ENCODE measurements at regions not wholly inside any gene's neighbourhood (a gene's known extent, or its start where the extent isn't known, plus 50 kb on each side); places are given as distances from the start of the nearest gene placed in this dataset.
"Not testable (repeated sequence)": the region's sequence is repeated elsewhere in the genome, so short reads cannot be mapped to it uniquely, and the experiment has no call there.

DNA sequence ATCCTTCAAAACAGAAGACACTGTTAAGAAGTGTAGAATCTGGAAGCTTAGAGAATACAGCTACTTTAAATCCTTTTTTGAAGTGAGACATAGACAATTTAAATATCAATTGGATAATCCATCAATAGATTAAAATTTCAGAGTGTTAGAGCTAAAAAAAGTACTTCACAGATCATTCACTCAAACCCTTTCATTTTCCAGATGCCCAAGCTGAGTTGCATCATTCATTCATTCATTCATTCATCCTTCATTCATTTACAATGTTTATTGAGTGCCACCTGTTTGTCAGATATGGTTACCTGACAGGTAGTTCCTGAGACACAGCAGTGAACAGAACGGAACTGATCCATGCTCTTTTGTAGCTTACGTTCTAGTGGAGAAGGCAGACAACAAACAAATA is 290.7 kb upstream of the MTPN start:
- intact Hi-C loops (cut with micrococcal nuclease): no loop called here
- H3K9me3 Mint-ChIP-seq: peaks cover 9% of the 10 kb centered on the region
- DNase-seq (ENCODE audit: low spot score): no peak
- no peak overlapping the region for H3K4me3 Mint-ChIP-seq
- no peaks in the 10 kb centered on the region for H3K4me1 Mint-ChIP-seq (ENCODE audit: low read depth)
- H3K27ac Mint-ChIP-seq: no peak overlapping the region
- H3K36me3 Mint-ChIP-seq (ENCODE audit: low read depth): no peaks in the 10 kb centered on the region
- H3K27me3 Mint-ChIP-seq (ENCODE audit: insufficient read depth): no peaks in the 10 kb centered on the region

DNA sequence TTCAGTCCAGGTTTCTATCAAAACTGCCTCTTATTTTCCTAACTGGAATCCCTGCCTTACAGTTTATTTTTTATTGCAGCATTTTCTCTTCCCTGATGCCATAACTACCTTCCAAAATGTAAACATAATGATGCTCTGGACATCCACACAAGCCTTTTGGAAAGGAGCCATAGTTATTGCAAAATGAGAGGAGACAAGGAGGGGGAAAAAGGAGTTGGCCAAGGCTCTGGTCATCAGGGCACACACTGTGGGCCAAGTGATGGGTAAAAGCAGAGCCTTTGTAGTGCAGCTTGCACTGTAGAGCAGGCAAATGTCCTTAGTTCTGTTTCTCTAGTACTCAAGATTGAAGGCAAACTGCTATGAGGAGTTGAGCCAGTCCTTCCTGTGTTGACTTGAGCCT is 289.3 kb upstream of the MTPN start:
- Mint-ChIP-seq H3K27me3 (ENCODE audit: insufficient read depth) (no peaks in the 10 kb centered on the region), H3K36me3 (ENCODE audit: low read depth) (no peaks in the 10 kb centered on the region), H3K27ac (no peak overlapping the region), H3K4me3 (no peak overlapping the region), H3K4me1 (ENCODE audit: low read depth) (no peaks in the 10 kb centered on the region), H3K9me3 (peaks cover 21% of the 10 kb centered on the region)
- intact Hi-C loops (cut with micrococcal nuclease): no loop called here
- no peak for DNase-seq (ENCODE audit: low spot score)

DNA sequence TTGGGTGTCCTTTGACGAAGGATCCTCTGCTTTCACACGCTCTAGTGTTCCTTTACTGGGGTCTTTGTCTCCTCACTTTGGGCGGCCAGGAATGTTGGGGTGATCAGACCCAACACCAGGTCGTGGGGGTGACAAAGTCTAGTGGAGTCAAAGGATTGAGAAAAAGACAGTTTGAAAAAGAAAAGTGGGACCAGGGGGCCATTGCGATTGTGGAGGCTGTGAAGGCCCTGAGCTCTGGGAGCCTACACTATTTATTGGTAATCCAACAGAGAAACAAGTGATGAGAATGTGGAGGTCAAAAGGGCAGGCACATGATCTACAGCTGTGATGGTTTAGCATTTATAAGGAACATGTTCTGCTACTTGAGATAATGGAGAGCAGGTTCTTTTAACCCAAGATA is 287.1 kb upstream of the MTPN start:
- H3K9me3 Mint-ChIP-seq: peaks cover 25% of the 10 kb centered on the region
- H3K4me3 Mint-ChIP-seq; H3K36me3 Mint-ChIP-seq (ENCODE audit: low read depth); H3K4me1 Mint-ChIP-seq (ENCODE audit: low read depth); H3K27ac Mint-ChIP-seq; DNase-seq (ENCODE audit: low spot score); H3K27me3 Mint-ChIP-seq (ENCODE audit: insufficient read depth); intact Hi-C loops (cut with micrococcal nuclease): not testable (repeated sequence)

DNA sequence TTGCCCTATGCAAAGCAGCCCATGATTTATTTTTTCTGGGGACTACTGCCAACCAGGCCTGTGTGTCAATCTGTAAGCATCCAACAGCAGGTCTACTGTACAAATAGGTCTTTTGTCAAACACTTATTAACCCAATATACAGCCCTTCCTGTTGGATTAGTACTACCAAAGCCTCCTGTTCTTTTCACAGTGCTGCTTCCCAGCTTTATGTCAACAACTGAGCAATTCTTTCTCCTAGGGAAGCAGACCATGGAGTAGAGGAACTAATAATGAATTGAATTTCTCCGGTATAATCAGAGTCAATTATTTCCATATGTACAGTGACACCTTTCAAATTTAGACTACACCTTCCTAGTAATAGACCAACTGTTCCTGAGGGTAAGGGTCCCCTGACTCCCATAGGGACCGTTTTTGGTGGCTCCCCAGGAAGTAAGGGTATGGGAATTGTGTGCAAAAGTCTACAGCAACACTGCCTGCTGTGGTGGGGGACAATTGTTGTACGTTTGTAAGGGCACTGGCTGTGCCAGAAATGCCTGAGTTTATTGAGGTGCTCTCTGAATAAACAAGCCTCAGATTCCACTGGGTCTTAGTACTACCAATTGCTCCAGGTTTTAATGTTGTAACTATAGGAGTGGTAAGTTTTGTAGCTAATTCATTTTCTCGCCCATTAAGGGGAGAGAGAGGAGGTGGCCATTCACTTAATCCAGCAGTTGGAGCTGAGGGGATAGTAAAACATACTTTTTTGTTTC is 286.1 kb upstream of the MTPN start:
- H3K4me1 Mint-ChIP-seq (ENCODE audit: low read depth); H3K4me3 Mint-ChIP-seq; DNase-seq (ENCODE audit: low spot score); H3K27ac Mint-ChIP-seq; intact Hi-C loops (cut with micrococcal nuclease); H3K27me3 Mint-ChIP-seq (ENCODE audit: insufficient read depth); H3K36me3 Mint-ChIP-seq (ENCODE audit: low read depth): not testable (repeated sequence)
- H3K9me3 Mint-ChIP-seq: peaks cover 25% of the 10 kb centered on the region

DNA sequence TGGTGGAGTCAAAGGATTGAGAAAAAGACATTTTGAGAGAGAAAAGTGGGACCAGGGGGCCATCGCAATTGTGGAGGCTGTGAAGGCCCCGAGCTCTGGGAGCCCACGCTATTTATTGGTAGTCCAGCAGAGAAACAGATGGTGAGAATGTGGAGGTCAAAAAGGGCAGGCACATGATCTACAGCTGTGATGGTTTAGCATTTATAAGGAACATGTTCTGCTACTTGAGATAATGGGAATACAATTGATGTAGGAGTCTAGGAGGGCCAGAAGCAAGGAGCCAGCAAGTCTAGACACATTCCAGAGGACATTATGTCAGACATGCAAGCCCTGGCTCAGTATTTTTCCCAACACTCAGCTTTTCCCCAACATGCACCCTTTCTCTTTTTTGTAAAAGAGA is 283.4 kb upstream of the MTPN start:
- H3K4me3 Mint-ChIP-seq; DNase-seq (ENCODE audit: low spot score); H3K27ac Mint-ChIP-seq; intact Hi-C loops (cut with micrococcal nuclease); H3K36me3 Mint-ChIP-seq (ENCODE audit: low read depth); H3K4me1 Mint-ChIP-seq (ENCODE audit: low read depth); H3K27me3 Mint-ChIP-seq (ENCODE audit: insufficient read depth): not testable (repeated sequence)
- peaks cover 25% of the 10 kb centered on the region for H3K9me3 Mint-ChIP-seq

DNA sequence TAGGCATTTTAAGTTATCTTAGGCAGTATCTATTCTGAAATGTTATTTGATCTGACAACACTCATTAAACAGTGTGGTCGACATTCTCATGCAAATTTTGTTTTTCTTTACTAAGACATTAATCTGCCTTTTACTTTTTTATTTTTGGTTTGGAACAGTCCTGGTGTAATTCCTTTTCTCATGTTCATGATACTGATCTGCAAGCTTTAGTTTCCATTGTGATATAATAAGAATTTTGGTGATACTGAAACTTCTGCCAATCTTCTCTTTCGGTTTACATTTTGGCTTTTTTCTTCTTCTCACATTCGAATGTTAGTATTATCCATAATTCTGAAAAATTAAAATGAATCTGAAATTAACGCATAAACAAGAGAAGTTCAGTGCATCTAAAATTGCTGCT is 281.9 kb upstream of the MTPN start:
- H3K4me1 Mint-ChIP-seq (ENCODE audit: low read depth): no peaks in the 10 kb centered on the region
- peaks cover 21% of the 10 kb centered on the region for H3K9me3 Mint-ChIP-seq
- intact Hi-C loops (cut with micrococcal nuclease): no loop called here
- H3K27me3 Mint-ChIP-seq (ENCODE audit: insufficient read depth): no peaks in the 10 kb centered on the region
- no peaks in the 10 kb centered on the region for H3K36me3 Mint-ChIP-seq (ENCODE audit: low read depth)
- DNase-seq (ENCODE audit: low spot score): no peak
- H3K4me3 Mint-ChIP-seq: no peak overlapping the region
- no peak overlapping the region for H3K27ac Mint-ChIP-seq

DNA sequence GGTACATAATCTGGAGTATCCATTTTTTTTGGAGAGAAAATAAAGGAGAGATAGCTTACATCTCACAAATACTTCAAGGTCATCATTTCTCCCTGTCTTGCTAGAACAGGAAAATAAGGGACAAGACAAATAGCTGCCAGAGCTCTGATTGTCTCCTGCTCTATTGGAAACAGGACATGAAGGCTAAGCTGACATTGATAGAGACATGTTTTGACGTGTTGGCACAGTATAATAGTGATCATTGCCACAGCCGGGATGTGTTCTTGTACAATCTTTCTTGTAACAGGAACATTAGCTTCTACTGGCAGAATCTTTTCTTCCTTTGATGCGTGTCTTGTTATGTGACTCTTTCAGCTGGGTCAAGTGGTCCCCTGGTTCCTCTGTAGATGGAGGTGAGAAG is 279.3 kb upstream of the MTPN start:
- no peaks in the 10 kb centered on the region for H3K36me3 Mint-ChIP-seq (ENCODE audit: low read depth)
- intact Hi-C loops (cut with micrococcal nuclease): no loop called here
- no peak for DNase-seq (ENCODE audit: low spot score)
- H3K27ac Mint-ChIP-seq: no peak overlapping the region
- H3K9me3 Mint-ChIP-seq: peaks cover 5% of the 10 kb centered on the region
- no peaks in the 10 kb centered on the region for H3K4me1 Mint-ChIP-seq (ENCODE audit: low read depth)
- no peak overlapping the region for H3K4me3 Mint-ChIP-seq
- H3K27me3 Mint-ChIP-seq (ENCODE audit: insufficient read depth): no peaks in the 10 kb centered on the region

DNA sequence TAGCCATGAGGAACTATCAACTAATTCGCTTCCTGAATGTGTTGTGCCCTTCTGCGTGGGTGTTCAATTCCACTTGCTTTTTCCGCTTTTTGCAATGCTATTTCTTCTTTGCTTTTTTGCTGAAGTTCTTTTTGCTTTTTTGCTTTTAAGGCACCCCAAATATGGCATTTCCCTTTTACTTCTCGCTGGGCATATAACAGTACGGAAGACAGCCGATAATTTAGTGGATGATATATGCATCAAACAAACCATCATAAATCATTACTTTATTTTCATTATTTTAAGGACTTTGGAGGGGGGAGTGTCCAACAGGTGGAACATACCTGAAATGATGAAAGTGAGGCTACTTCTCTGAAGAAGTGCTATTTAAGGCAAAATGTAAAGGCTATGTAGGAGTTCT is 277.0 kb upstream of the MTPN start:
- Mint-ChIP-seq H3K27ac (no peak overlapping the region), H3K4me1 (ENCODE audit: low read depth) (no peaks in the 10 kb centered on the region), H3K27me3 (ENCODE audit: insufficient read depth) (no peaks in the 10 kb centered on the region), H3K36me3 (ENCODE audit: low read depth) (no peaks in the 10 kb centered on the region), H3K9me3 (no peaks in the 10 kb centered on the region), H3K4me3 (no peak overlapping the region)
- intact Hi-C loops (cut with micrococcal nuclease): no loop called here
- no peak for DNase-seq (ENCODE audit: low spot score)

DNA sequence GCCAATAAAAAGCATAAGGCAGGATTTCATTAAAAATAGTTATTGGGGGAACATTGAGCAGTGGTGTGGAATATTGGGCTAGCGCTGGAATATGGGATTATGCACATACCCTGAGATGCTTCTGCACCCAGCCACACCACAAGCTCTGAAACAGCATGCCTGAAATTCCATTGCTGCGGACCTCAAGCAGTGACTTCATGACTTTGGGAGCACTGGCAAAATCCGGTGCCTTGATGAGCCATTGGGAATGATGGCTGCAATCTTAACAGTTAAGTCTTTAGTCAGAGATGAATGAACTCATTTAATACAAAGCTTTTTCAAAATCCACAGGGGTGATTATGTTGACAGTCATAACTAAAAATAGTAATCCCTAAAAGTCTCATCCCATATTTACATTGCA is 274.7 kb upstream of the MTPN start:
- intact Hi-C loops (cut with micrococcal nuclease): no loop called here
- DNase-seq (ENCODE audit: low spot score): no peak
- Mint-ChIP-seq H3K4me3 (no peak overlapping the region), H3K27ac (no peak overlapping the region), H3K4me1 (ENCODE audit: low read depth) (no peaks in the 10 kb centered on the region), H3K9me3 (no peaks in the 10 kb centered on the region), H3K36me3 (ENCODE audit: low read depth) (no peaks in the 10 kb centered on the region), H3K27me3 (ENCODE audit: insufficient read depth) (no peaks in the 10 kb centered on the region)

DNA sequence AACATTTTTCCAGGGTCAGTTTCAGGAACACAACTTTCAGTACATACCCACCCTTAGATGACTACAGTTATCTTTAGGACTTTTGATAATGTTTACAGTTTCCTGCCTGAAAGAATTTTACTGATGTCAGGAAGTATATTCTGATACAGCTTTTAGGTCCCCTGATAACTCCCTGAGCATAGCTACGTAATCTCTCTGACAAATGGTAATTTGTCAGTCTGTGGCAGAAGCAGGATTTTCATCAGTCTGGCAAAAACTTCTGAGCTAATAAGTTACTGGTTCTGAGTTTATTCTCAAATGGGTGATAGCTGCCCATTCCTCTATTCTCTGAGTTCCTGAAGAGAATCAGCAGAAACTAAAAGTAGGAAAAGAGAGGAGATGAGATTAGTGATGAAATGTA is 270.1 kb upstream of the MTPN start:
- H3K4me3 Mint-ChIP-seq: no peak overlapping the region
- no peaks in the 10 kb centered on the region for H3K27me3 Mint-ChIP-seq (ENCODE audit: insufficient read depth)
- no peaks in the 10 kb centered on the region for H3K4me1 Mint-ChIP-seq (ENCODE audit: low read depth)
- no peaks in the 10 kb centered on the region for H3K9me3 Mint-ChIP-seq
- intact Hi-C loops (cut with micrococcal nuclease): no loop called here
- H3K36me3 Mint-ChIP-seq (ENCODE audit: low read depth): no peaks in the 10 kb centered on the region
- no peak for DNase-seq (ENCODE audit: low spot score)
- H3K27ac Mint-ChIP-seq: no peak overlapping the region

DNA sequence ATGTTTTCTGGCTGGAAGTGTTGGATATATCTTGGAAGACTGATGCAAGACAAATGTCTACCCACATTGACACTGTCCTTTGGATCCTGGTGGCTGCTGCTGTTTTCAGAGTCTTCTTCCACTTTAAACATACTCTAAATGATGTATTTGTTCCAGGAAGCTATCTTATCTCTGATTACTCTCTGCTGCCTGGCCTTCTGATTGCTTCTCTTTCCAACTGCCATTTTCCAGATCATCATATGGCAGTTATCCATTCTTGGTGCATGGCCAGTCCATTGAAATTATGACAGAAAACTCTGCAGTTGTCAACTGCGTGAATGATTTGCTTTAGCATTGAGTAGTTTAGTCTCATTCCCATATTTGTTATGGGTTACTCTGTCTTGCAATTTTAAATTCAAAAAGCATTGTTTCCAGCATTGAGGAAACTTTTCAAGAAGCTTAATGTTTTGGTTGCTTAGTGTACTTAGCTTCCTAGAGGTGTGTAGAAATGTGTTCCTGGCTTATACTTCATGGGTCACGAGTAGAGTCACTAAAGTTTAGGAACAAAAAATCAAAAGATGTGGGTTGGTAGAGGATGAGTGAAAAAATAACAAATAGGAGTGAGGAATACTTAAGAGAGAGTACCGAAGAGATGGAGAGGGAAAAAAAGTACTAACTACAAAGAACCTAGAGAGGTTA is 268.3 kb upstream of the MTPN start:
- Mint-ChIP-seq H3K4me3 (no peak overlapping the region), H3K27me3 (ENCODE audit: insufficient read depth) (no peaks in the 10 kb centered on the region), H3K27ac (no peak overlapping the region), H3K9me3 (no peaks in the 10 kb centered on the region), H3K36me3 (ENCODE audit: low read depth) (no peaks in the 10 kb centered on the region), H3K4me1 (ENCODE audit: low read depth) (no peaks in the 10 kb centered on the region)
- intact Hi-C loops (cut with micrococcal nuclease): no loop called here
- DNase-seq (ENCODE audit: low spot score): no peak

DNA sequence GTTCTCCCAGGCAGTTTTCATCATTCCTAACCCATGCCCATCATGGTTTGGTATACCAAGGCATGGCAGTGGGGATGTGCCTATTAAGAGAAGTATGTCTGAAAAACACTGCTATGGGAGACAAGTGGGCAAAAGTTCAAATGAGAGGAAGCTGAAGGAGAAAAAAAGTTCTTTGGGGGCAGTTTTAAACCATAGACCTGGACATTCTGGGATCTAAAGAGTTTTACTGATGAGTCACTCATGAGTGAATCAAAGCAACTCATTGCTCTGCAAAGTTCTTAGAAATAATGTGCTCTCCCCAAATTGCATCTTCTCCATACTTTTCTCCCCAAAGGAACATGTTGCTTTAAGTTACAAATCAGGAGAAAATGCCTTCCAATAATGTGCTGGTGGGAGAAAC is 256.9 kb upstream of the MTPN start:
- Mint-ChIP-seq H3K36me3 (ENCODE audit: low read depth) (no peaks in the 10 kb centered on the region), H3K9me3 (peaks cover 43% of the 10 kb centered on the region), H3K27ac (no peak overlapping the region), H3K4me1 (ENCODE audit: low read depth) (no peaks in the 10 kb centered on the region), H3K4me3 (no peak overlapping the region), H3K27me3 (ENCODE audit: insufficient read depth) (no peaks in the 10 kb centered on the region)
- intact Hi-C loops (cut with micrococcal nuclease): no loop called here
- DNase-seq (ENCODE audit: low spot score): no peak

DNA sequence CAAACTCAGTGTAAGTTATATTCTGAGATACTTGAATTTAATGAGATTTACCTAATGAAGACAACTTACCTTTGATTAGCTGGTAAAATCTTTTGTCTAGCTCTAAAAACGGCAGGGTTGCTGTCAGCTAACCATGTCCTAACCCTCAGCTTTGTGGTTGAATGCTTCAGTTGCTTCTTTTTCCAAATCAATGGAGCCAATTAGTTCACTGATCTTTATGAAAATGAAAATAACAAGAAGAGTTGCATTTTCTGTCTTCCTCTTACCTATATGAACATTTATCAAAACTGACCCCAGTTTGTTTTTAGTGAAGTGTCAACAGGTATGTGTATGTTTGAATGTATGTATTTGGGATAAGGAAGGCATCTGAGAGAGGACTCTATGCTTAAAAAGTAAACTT is 253.1 kb upstream of the MTPN start:
- H3K36me3 Mint-ChIP-seq (ENCODE audit: low read depth): no peaks in the 10 kb centered on the region
- DNase-seq (ENCODE audit: low spot score): no peak
- no peak overlapping the region for H3K4me3 Mint-ChIP-seq
- H3K9me3 Mint-ChIP-seq: peaks cover 36% of the 10 kb centered on the region
- no peaks in the 10 kb centered on the region for H3K27me3 Mint-ChIP-seq (ENCODE audit: insufficient read depth)
- no peak overlapping the region for H3K27ac Mint-ChIP-seq
- intact Hi-C loops (cut with micrococcal nuclease): no loop called here
- no peaks in the 10 kb centered on the region for H3K4me1 Mint-ChIP-seq (ENCODE audit: low read depth)

DNA sequence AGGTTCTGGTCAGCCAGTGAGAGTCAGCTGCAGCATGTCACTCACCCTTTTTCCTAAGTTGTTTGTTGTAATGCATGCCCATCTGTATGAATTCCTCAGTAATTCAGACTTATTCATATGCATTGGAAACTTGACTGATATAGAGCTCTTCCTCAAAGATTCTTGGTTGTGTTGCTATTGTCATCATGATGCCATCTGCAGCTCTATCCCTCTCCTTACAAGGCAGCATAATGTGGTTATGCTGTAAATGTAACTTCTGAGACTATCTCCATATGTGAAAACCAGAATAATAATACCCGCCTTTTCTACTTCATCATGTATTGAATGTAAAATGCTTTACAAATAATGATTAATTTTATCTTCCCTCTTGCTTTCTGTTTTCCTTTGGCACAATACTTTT is 252.6 kb upstream of the MTPN start:
- no peak overlapping the region for H3K27ac Mint-ChIP-seq
- no peaks in the 10 kb centered on the region for H3K36me3 Mint-ChIP-seq (ENCODE audit: low read depth)
- peaks cover 36% of the 10 kb centered on the region for H3K9me3 Mint-ChIP-seq
- intact Hi-C loops (cut with micrococcal nuclease): no loop called here
- H3K27me3 Mint-ChIP-seq (ENCODE audit: insufficient read depth): no peaks in the 10 kb centered on the region
- no peak overlapping the region for H3K4me3 Mint-ChIP-seq
- H3K4me1 Mint-ChIP-seq (ENCODE audit: low read depth): no peaks in the 10 kb centered on the region
- no peak for DNase-seq (ENCODE audit: low spot score)

Measured in activated T-helper 1 cell treated with anti-CD3 and anti-CD28 coated beads, Interleukin-12 subunit alpha, Interleukin-12 subunit beta, Interleukin-2, Interleukin-4 antibody, amounts not matched to agents 30 ng/mL and 10 ng/mL and 1 ng/mL, durations not matched to agents 14 hours and 24 hours and 36 hours (primary cell).